HEK293T (cell line): ENCODE measurements at regions not wholly inside any gene's neighbourhood (a gene's known extent, or its start where the extent isn't known, plus 50 kb on each side); places are given as distances from the start of the nearest gene placed in this dataset.

ENCODE experiments used
- CTCF ChIA-PET: fragments of 350-600 bp; formaldehyde crosslinking; extraction: SDS; loops from one replicate; lab custom pipeline; 2021; ENCODE audit warnings: antibody characterized with exemption, inconsistent platforms; lab: Yijun Ruan, JAX
- POLR2A ChIA-PET: fragments of 350-600 bp; formaldehyde crosslinking; extraction: SDS; loops from one replicate; lab custom pipeline; 2020; ENCODE audit warnings: antibody characterized with exemption, inconsistent platforms; lab: Yijun Ruan, JAX
- DNase-seq: peaks from one replicate; pipeline ENCODE4 v3.0.0; 2012; ENCODE audit warnings: mixed read lengths; ENCODE audit errors: extremely low spot score
- ARNT ChIP-seq: fragments of 450-650 bp; IDR thresholded peaks from 2 replicates; pipeline ENCODE4 v1.6.1; 2017; ENCODE audit warnings: mild to moderate bottlenecking
- BHLHE40 ChIP-seq: fragments of 450-650 bp; IDR thresholded peaks from 2 replicates; pipeline ENCODE4 v1.6.1; 2016; ENCODE audit warnings: mild to moderate bottlenecking, moderate library complexity, borderline replicate concordance
- CTBP1 ChIP-seq: fragments of 450-650 bp; IDR thresholded peaks from 2 replicates; pipeline ENCODE4 v1.6.1; 2016; ENCODE audit warnings: borderline replicate concordance
- ELF4 ChIP-seq: fragments of 450-650 bp; IDR thresholded peaks from 2 replicates; pipeline ENCODE4 v1.6.1; 2017; ENCODE audit warnings: antibody characterized with exemption
- FOXA1 ChIP-seq: fragments of 450-650 bp; IDR thresholded peaks from 2 replicates; pipeline ENCODE4 v1.6.1; 2016; ENCODE audit warnings: mild to moderate bottlenecking
- FOXK2 ChIP-seq: fragments of 450-650 bp; IDR thresholded peaks from 2 replicates; pipeline ENCODE4 v1.6.1; 2016; ENCODE audit warnings: mild to moderate bottlenecking
- FOXM1 ChIP-seq: fragments of 450-650 bp; IDR thresholded peaks from 2 replicates; pipeline ENCODE4 v1.6.1; 2017; ENCODE audit warnings: mild to moderate bottlenecking, borderline replicate concordance
- HDGF ChIP-seq: fragments of 450-650 bp; IDR thresholded peaks from 2 replicates; pipeline ENCODE4 v1.6.1; 2017; ENCODE audit warnings: antibody characterized with exemption, borderline replicate concordance
- L3MBTL2 ChIP-seq: fragments of 450-650 bp; conservative IDR thresholded peaks from 2 replicates; pipeline ENCODE4 v1.6.1; 2016; ENCODE audit warnings: mild to moderate bottlenecking
- LEF1 ChIP-seq: fragments of 450-650 bp; IDR thresholded peaks from 2 replicates; pipeline ENCODE4 v1.6.1; 2017; ENCODE audit warnings: mild to moderate bottlenecking, borderline replicate concordance
- NFRKB ChIP-seq: fragments of 450-650 bp; IDR thresholded peaks from 2 replicates; pipeline ENCODE4 v1.6.1; 2016; ENCODE audit warnings: mild to moderate bottlenecking, moderate library complexity
- PKNOX1 ChIP-seq: fragments of 450-650 bp; IDR thresholded peaks from 2 replicates; pipeline ENCODE4 v1.6.1; 2016
- SP1 ChIP-seq: fragments of 450-650 bp; IDR thresholded peaks from 2 replicates; pipeline ENCODE4 v1.6.1; 2017
- SUZ12 ChIP-seq: fragments of 450-650 bp; IDR thresholded peaks from 2 replicates; pipeline ENCODE4 v1.6.1; 2016; ENCODE audit warnings: mild to moderate bottlenecking
- TARDBP ChIP-seq: fragments of 450-650 bp; IDR thresholded peaks from 2 replicates; pipeline ENCODE4 v1.6.1; 2016
- ZNF384 ChIP-seq: fragments of 450-650 bp; IDR thresholded peaks from 2 replicates; pipeline ENCODE4 v1.6.1; 2016

GRCh38 chr12:126581655-126582054 is 1516.4 kb downstream of the AACS start:
- no peak for DNase-seq
- TF ChIP-seq FOXK2 (no peak), FOXM1 (no peak), ELF4 (no peak), ZNF384 (no peak), TARDBP (no peak), HDGF (no peak)
- ChIA-PET POLR2A (no interaction called here), CTCF (no interaction called here)

- CTCF ChIA-PET, result no interaction called here
- POLR2A ChIA-PET, result no interaction called here
- TF ChIP-seq TARDBP (no peak), NFRKB (no peak), FOXM1 (no peak), ARNT (no peak)
- DNase-seq, result no peak
Measured at GRCh38 chr12:126582231-126582630, 1517.0 kb downstream of the AACS start.

- no peak for DNase-seq
- POLR2A ChIA-PET, result no interaction called here
- CTCF ChIA-PET, result no interaction called here
- no peak for TF ChIP-seq SUZ12
- no peak for TF ChIP-seq ZNF384
- no peak for TF ChIP-seq HDGF
- TF ChIP-seq SP1, result no peak
- no peak for TF ChIP-seq L3MBTL2
- no peak for TF ChIP-seq FOXM1
- no peak for TF ChIP-seq ARNT
- no peak for TF ChIP-seq ELF4
- TF ChIP-seq PKNOX1, result no peak
- no peak for TF ChIP-seq FOXA1
- TF ChIP-seq FOXK2, result no peak
- TF ChIP-seq CTBP1, result no peak
- TF ChIP-seq TARDBP, result no peak
- TF ChIP-seq LEF1, result no peak
- TF ChIP-seq BHLHE40, result no peak
- no peak for TF ChIP-seq NFRKB
Measured at GRCh38 chr12:126588586-126589249, 1523.5 kb downstream of the AACS start.

- no peak for TF ChIP-seq ELF4
- no peak for TF ChIP-seq FOXM1
- TF ChIP-seq L3MBTL2, result no peak
- no peak for TF ChIP-seq TARDBP
- TF ChIP-seq ARNT, result no peak
- TF ChIP-seq ZNF384, result no peak
- no peak for TF ChIP-seq HDGF
- TF ChIP-seq FOXA1, result no peak
- no peak for TF ChIP-seq LEF1
- no peak for TF ChIP-seq PKNOX1
- TF ChIP-seq SUZ12, result no peak
- TF ChIP-seq CTBP1, result no peak
- TF ChIP-seq NFRKB, result no peak
- no peak for TF ChIP-seq FOXK2
- no peak for TF ChIP-seq BHLHE40
- no peak for TF ChIP-seq SP1
- DNase-seq, result no peak
- ChIA-PET CTCF (no interaction called here), POLR2A (no interaction called here)
Measured at GRCh38 chr12:126591533-126591932, 1526.3 kb downstream of the AACS start.

DNA sequence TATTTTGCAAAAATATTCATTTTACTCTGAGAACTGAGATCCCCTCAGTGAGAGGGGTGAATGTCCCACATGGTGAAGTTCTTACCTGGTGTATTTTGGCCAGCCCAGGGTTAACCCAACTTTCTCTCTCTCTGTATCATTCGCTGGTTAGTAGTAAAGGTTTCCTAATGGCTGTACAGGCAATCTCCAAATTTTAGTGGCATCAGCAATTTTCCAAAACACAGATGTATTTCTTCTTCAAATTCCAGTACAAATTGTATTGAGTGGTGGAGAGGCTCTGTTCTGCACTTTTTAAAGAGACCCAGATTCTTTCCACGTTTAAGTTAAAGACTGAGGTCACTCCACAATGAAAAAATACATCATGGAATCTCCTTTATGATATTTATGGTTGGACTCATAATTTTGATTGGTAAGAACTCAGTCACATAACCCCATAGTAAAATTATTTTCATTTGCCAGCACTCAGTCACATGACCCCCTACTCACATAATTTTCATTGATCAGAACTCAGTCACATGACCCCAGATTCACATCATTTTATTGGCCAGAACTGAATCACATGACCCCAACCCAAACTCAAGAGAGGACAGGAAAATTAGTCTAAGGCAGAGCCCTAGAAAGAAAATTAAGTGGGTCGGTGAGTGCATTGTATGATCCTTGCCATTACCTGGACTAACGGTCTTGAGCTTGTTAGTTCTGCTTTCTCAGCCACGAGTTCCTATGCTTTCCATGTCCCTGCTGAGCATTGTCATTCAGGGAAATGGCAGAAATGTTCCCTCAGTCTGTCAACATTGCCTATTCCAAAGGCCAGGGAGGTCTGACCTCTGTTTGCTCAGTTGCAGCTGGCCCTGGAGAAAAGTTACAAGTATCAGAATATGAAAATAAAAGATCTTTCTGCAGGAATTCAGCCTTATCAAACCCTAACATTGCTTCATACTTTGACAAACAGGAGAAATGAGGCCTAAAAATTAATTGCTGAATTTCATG is 1536.2 kb downstream of the AACS start:
- CTCF ChIA-PET, result no interaction called here
- POLR2A ChIA-PET, result no interaction called here
- DNase-seq, result no peak
- TF ChIP-seq SP1, result no peak
- TF ChIP-seq ZNF384, result no peak
- no peak for TF ChIP-seq ELF4
- TF ChIP-seq FOXA1, result no peak
- no peak for TF ChIP-seq BHLHE40
- TF ChIP-seq CTBP1, result no peak
- no peak for TF ChIP-seq L3MBTL2
- no peak for TF ChIP-seq FOXM1
- TF ChIP-seq LEF1, result no peak
- no peak for TF ChIP-seq ARNT
- TF ChIP-seq SUZ12, result no peak
- TF ChIP-seq NFRKB, result no peak
- TF ChIP-seq FOXK2, result no peak
- no peak for TF ChIP-seq HDGF
- no peak for TF ChIP-seq PKNOX1

- no peak for DNase-seq
- no peak for TF ChIP-seq SUZ12
- no peak for TF ChIP-seq HDGF
- no peak for TF ChIP-seq L3MBTL2
- TF ChIP-seq FOXM1, result no peak
- no peak for TF ChIP-seq FOXK2
- TF ChIP-seq TARDBP, result no peak
- TF ChIP-seq ARNT, result no peak
- TF ChIP-seq ELF4, result no peak
- TF ChIP-seq BHLHE40, result no peak
- no peak for TF ChIP-seq SP1
- TF ChIP-seq FOXA1, result no peak
- TF ChIP-seq NFRKB, result no peak
- TF ChIP-seq CTBP1, result no peak
- TF ChIP-seq PKNOX1, result no peak
- no peak for TF ChIP-seq ZNF384
- TF ChIP-seq LEF1, result no peak
- CTCF ChIA-PET, result no interaction called here
- POLR2A ChIA-PET, result no interaction called here
Measured at GRCh38 chr12:126602612-126603011, 1537.4 kb downstream of the AACS start.
